ENCODE measurements at regions not wholly inside any gene's neighbourhood (a gene's known extent, or its start where the extent isn't known, plus 50 kb on each side); places are given as distances from the start of the nearest gene placed in this dataset.

GRCh38 chr2:35081001-35081621 lies 1274.5 kb upstream of the CRIM1 start:
- TF ChIP-seq CTCF (conservative IDR thresholded peaks at IDR 0.05; ENCODE audit: low read length) (no peak), EZH2phosphoT487 (IDR thresholded peaks at IDR 0.05; ENCODE audit: borderline replicate concordance, low read depth, low read length) (no peak)

Data from OCI-LY7 (cell line).